H54 (cell line): ENCODE measurements at regions not wholly inside any gene's neighbourhood (a gene's known extent, or its start where the extent isn't known, plus 50 kb on each side); places are given as distances from the start of the nearest gene placed in this dataset.

ENCODE experiments used
- DNase-seq: peaks from one replicate; pipeline ENCODE4 v3.0.0; 2011; ENCODE audit warnings: low spot score, mixed read lengths; ENCODE audit not compliant: insufficient read length
- FAIRE-seq: peaks from 3 replicates; lab custom pipeline; 2011; peaks lifted over from hg19 to GRCh38; lab: Jason Lieb, UNC
- POLR2A ChIP-seq: IDR thresholded peaks from 2 replicates; pipeline ENCODE4 v1.6.1; 2011; ENCODE audit warnings: low read depth, mild to moderate bottlenecking, low read length

GRCh38 chr16:13492046-13492445, 427.9 kb upstream of the ERCC4 start:
- no peak for TF ChIP-seq POLR2A
- DNase-seq (no peak), FAIRE-seq (no peak)

DNA sequence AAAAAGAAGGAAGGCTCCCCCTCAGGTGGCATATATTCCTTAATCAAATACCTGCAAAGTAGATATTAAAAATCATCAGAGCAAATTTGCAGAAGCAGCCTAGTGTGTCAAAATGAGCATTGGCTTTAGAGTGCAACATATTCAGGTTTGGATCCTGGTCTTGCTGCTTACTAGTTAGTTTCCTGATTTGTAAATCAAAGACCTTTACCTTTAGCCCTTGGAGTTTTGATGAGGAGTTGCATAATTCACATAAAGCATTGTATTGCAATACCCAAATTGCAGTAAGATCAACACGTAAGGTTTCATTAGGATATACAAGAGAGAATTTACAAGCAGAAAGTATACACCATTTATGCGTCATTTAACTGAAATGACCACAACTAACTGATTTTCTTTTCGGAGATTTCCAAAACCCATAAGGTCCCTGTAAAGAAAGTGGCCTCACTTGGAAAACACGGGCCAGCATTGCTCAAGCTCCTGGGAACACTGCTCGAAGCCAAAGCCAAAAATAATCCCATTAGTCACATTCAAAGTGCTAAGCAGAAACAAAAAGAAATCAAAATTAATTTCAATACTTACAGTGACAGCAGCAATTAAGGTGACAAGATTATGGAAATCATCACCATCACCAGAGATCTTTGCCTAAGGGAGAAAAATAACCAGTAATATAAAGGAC, 415.9 kb upstream of the ERCC4 start:
- FAIRE-seq (no peak), DNase-seq (no peak)
- no peak for TF ChIP-seq POLR2A

- FAIRE-seq (no peak), DNase-seq (no peak)
- no peak for TF ChIP-seq POLR2A
These were observed 412.4 kb upstream of the ERCC4 start for GRCh38 chr16:13507530-13507929.

DNA sequence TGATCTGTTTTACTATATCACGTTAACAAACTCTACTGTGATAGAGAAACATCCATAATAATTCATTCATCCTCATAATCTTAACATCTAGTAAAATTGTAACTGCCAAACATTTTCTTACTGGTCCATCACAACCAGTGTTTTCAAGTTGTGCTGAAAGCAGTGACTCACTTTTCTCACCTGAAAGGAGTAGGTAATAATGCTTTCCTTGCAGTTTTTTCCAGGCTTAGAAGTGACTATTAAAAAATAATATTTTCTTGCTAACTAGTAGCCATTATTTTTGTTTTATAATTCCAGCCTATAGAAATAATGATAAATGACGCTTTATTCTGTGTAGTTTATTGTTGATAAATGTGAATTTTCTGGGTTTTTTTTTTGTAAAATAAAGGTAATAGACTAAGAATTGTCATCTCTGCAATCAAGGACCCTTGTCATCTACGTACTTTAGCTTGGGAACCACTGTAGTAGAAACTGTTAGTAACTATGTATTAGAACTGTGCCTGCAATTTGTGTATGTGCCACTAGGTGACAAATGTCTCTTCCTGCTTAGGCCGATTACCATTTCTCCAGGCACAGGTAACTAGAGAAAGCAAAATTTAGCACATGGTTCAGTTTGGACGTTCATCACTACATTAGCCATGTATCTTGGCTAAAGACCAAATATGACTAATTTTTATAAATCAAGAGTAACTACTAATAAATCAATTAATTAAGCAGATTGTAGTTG, 409.4 kb upstream of the ERCC4 start:
- FAIRE-seq = no peak
- DNase-seq = no peak
- no peak for TF ChIP-seq POLR2A

DNA sequence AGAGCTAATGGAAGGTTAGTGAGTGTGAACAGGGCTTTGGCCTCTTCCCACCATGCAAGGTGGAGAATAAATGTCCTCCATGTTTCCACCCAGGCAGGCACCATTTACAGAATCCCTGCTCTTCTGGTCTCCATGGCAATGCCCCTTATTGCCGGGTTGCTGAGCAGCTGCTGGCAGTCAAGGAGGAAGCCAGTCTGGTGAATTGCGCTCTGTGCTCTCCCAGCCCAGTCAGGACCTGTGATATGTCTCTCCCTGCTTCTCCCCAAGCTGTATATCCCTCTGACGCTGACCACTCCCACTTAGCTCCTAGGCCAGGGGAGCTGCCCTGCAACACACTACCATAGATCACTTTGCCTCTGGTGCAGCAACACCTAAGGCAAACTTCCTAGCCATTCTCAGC, 402.1 kb upstream of the ERCC4 start:
- FAIRE-seq = no peak
- no peak for TF ChIP-seq POLR2A
- no peak for DNase-seq

DNA sequence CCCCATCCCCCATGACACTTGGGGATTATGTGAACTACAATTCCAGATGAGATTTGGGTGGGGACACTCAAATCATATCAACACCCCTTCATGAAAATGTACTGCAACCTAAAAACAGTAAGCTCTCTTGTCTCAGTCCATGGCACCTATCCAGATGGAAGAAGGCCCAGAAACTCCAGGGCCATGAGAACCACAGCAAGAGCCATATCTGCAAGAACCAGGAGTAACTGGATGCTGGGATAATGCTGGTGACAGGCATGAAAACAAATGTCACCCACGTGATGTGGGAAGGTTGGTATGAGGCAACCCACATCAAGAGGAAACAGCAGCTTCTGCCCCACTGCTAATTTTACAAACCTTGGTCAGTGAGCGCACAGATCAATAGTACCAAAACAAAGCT, 400.1 kb upstream of the ERCC4 start:
- TF ChIP-seq POLR2A = no peak
- DNase-seq (no peak), FAIRE-seq (no peak)

DNA sequence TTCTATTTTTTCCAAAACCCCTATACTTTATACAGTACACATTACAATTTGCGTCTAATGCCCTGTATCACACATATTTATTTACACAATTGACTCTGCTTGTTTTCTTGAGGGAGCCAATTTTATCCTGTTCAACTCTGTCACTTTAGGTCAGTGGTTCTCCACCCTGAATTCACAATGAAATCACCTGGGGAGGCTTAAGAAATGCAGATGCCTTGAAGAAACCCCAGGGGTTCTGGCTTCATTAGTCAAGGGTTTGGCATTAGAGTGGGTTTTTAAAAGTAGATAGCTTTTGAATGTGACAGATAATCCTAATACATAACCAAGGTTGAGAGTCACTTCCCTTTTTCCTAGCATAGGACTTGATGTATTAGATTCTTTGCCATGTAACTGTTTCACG, 398.6 kb upstream of the ERCC4 start:
- FAIRE-seq (no peak), DNase-seq (no peak)
- TF ChIP-seq POLR2A = no peak

DNA sequence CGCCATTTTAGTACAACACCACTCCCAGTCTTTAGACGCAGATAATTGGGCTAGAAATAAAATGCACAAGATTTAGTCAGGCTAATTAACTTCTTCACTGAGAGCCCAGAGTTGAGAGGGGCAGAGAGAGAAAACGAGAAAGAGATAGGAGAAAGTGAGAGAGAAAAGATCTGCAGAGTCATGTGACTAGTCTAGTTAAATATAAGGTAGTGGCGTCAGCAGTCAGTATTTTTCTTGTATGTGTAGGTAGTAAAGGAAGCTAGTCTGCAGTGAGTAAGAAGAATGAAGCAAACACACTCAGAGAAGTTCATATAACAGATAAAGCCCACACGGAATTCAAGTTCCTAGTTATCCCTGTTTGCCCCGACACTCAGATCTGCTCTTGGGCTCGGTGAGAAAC, 392.6 kb upstream of the ERCC4 start:
- TF ChIP-seq POLR2A = no peak
- FAIRE-seq = no peak
- no peak for DNase-seq

DNA sequence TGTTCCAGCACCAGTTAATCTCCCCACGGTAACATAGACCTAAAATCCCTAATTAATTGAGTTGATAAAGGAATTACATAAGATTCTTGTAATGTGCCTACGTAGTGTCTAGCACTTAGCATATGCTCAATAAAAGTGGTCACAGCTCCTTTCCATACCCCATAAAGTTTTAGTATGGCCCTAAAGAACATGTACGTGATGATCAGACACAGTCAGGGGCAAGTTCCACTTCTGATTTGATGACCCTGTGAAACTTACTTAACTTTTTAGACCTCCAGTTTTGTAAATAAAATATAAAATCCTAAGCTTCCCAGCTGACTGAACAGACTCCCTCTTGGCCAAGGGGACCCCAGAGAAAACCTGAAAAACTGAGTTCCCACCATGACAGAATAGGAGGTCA, 391.3 kb upstream of the ERCC4 start:
- no peak for TF ChIP-seq POLR2A
- DNase-seq = no peak
- FAIRE-seq = no peak

DNA sequence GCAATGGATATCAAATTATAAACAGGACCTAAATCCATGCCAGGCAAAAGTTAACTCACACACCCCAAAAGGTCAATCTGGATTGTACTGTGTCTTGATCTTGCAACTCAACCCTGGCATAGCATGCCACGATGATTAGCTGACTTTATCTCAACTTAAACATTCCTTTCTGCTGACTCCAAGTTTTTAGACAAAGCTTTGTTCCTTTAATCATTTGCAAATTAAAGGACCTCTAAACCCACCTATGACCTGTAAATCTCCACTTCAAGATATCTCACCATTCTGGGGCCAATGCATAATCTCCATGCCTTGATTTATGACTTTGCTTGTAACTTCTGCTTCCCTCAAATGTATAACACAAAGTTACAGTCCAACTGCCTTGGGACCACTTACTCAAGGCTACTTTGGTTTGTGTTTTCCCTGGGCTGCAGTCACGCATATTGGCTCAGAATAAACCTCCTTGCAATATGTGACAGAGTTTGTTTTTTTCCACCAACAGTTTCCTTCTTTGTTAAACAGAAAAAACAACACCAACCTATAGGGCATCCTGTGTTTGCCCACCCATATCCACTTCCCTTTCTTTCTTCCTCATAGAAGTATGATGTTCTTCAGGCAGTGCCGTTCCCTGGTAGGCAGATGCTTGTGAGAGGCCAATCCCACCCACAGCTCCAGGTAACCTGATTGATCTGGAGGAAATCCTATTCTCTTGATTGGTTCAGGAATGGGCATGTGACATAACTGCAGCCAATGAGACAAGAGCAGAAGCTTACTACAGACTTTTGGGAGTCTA, 390.6 kb upstream of the ERCC4 start:
- FAIRE-seq = no peak

DNA sequence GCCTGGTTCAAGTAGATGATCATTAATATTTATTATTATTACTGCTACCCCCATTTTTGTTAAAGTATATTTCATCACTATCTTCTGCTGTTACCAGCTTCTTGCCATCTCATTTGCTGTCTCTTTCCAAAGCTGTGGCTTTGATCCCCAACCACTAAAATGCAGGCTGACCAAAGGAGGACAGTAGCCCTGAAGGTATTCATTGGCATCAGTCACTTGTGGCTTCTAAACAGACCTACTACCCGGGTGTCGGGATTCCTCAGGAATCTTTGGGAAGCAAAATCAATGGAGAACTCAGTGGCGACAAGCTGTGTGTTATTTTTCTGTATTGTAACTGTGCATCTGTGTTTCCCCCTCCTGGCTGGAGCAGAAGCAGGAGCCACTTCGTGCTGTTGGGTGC, 379.2 kb upstream of the ERCC4 start:
- TF ChIP-seq POLR2A = no peak

More for the DNA sequence above, 390.6 kb upstream of the ERCC4 start:
- TF ChIP-seq POLR2A = no peak
- DNase-seq = no peak

DNA sequence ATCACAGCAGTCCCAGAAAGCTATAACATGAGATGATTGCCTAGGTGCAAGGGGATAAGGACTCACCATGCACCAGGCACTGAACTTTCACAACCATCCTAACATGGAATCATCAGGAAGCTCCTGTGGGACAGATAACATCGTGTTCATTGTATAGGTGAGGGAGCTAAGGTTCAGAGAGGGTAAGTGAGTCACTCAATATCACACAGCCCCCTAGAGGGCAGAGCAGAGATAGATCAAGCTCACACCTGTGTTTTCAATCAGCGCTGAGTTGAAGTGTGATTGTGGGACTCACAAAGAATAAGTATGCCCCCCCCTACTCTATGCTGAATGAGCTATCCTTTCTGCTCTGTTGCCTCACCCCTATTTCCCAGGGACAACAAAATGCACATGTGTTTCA, 377.7 kb upstream of the ERCC4 start:
- no peak for TF ChIP-seq POLR2A
- DNase-seq (no peak), FAIRE-seq (no peak)

More for the DNA sequence above, 379.2 kb upstream of the ERCC4 start:
- no peak for DNase-seq
- FAIRE-seq = no peak

GRCh38 chr16:13543850-13544249, 376.1 kb upstream of the ERCC4 start:
- FAIRE-seq (no peak), DNase-seq (no peak)
- no peak for TF ChIP-seq POLR2A

DNA sequence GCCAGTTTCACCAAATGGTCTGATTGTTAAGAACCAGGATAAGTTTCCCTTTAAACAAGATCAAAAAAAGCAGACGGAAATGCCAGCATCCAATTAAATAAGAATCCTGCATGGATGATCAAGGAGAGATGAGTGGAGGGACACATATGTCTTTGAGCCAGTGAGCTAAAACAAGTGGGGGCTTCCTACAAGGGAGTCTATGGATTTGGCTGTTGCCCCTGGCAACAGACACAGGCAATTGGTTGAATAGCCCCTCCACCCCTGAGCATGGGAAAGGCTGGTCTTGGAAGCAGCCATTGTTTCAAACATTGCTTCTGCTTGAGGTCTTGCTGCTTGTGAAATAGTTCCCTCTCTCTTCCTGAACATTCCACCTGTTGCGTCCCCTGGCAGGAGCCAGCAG, 374.7 kb upstream of the ERCC4 start:
- no peak for DNase-seq
- no peak for FAIRE-seq
- TF ChIP-seq POLR2A = no peak
